ENCODE measurements at regions not wholly inside any gene's neighbourhood (a gene's known extent, or its start where the extent isn't known, plus 50 kb on each side); places are given as distances from the start of the nearest gene placed in this dataset.

DNA sequence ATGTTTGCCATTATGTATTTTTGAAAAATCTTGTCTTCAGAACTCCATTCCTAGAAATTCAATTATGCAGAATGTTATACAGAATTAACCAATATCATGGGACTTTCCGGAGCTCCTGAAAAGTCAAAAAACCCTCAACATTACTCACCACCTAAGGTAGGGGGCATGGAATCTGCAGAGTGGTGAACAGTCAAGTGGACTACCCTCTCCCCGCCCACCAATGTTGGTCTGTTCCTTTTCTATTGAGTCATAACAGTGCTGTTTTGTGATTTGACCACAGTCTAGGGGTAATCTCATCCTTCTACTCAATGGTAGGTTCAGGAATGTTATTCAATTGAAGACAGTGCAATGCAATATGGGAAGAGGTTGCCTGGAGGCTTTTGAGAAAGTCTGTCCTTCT is 130.5 kb upstream of the HABP2 start:
- DNase-seq (no peak), ATAC-seq (ENCODE audit: insufficient read depth, low FRiP score) (no peak)
- Histone ChIP-seq H3K9ac (ENCODE audit: insufficient read depth in 1 of 2, low read length in 2 of 2) (no peak overlapping the region), H3K36me3 (ENCODE audit: control insufficient read depth in 4 of 4, insufficient read depth in 4 of 4, low read length in 4 of 4) (no peaks in the 10 kb centered on the region), H3K27ac (ENCODE audit: low read depth in 1 of 2, low read length in 1 of 2) (no peak overlapping the region), H3K4me3 (no peak overlapping the region), H3K27me3 (ENCODE audit: control insufficient read depth in 3 of 3, insufficient read depth in 3 of 3, low read length in 2 of 3) (no peaks in the 10 kb centered on the region), H3K9me3 (ENCODE audit: control insufficient read depth in 4 of 4, insufficient read depth in 3 of 4, low read length in 3 of 4) (peaks cover 0 to 11% (median 3%) of the 10 kb centered on the region in 4 donors), H3K4me1 (ENCODE audit: control insufficient read depth in 5 of 5, insufficient read depth in 5 of 5, low read length in 5 of 5) (peaks cover 0 to 33% (median 13%) of the 10 kb centered on the region in 5 donors)
- TF ChIP-seq, protein P1, sequence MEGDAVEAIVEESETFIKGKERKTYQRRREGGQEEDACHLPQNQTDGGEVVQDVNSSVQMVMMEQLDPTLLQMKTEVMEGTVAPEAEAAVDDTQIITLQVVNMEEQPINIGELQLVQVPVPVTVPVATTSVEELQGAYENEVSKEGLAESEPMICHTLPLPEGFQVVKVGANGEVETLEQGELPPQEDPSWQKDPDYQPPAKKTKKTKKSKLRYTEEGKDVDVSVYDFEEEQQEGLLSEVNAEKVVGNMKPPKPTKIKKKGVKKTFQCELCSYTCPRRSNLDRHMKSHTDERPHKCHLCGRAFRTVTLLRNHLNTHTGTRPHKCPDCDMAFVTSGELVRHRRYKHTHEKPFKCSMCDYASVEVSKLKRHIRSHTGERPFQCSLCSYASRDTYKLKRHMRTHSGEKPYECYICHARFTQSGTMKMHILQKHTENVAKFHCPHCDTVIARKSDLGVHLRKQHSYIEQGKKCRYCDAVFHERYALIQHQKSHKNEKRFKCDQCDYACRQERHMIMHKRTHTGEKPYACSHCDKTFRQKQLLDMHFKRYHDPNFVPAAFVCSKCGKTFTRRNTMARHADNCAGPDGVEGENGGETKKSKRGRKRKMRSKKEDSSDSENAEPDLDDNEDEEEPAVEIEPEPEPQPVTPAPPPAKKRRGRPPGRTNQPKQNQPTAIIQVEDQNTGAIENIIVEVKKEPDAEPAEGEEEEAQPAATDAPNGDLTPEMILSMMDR (IDR thresholded peaks at IDR 0.05; ENCODE audit: control extremely low read depth, extremely low read depth), result no peak
- WGBS, 2 donors, result 98% methylated on average over 2 of the region's 2 CpGs

DNA sequence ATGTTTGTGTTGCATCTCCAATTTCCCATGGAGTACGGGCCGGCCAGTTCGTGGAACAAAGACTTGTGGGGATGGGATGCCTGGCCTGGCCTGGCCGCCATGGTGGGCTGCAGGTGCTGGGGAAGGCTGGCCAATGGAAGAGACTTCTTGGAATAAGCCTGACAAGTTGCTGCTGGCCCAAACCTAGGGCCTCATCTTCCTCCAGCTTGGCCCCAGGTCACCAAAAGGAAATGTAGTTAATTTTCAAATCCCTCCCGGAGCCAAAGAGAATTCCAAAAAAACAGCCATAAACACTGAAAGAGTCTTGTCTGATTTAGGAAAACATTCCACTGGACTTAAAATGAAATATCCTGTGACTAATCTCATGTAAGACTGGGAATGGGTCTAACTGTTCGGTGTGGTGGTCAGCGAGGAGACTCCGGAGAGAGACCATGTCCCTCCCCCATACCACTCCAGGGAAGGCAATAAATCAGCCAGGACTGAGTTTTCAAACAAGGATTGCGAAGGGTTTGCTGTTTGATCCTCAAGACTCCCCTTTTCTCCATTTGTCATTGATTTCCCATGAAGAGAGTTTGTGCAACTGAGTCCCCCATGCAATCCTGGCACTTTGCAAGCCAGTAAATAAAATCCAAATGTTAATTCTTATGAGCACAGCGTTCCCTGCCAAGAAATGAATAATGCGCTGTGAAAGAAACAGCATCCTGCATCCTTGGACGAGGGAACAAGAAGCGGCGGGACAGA is 128.7 kb upstream of the HABP2 start:
- H3K27ac ChIP-seq (ENCODE audit: low read depth in 1 of 2, low read length in 1 of 2), result no peak overlapping the region
- H3K9ac ChIP-seq (ENCODE audit: insufficient read depth in 1 of 2, low read length in 2 of 2), result no peak overlapping the region
- no peaks in the 10 kb centered on the region for H3K36me3 ChIP-seq (ENCODE audit: control insufficient read depth in 4 of 4, insufficient read depth in 4 of 4, low read length in 4 of 4)
- H3K9me3 ChIP-seq (ENCODE audit: control insufficient read depth in 4 of 4, insufficient read depth in 3 of 4, low read length in 3 of 4), result peaks cover 0 to 11% (median 3%) of the 10 kb centered on the region in 4 donors
- DNase-seq (peak in 2 of 3 donors; percentile 40 to 69), ATAC-seq (ENCODE audit: insufficient read depth, low FRiP score) (no peak)
- no peaks in the 10 kb centered on the region for H3K27me3 ChIP-seq (ENCODE audit: control insufficient read depth in 3 of 3, insufficient read depth in 3 of 3, low read length in 2 of 3)
- H3K4me1 ChIP-seq (ENCODE audit: control insufficient read depth in 5 of 5, insufficient read depth in 5 of 5, low read length in 5 of 5), result peaks cover 0 to 50% (median 19%) of the 10 kb centered on the region in 5 donors
- no peak overlapping the region for H3K4me3 ChIP-seq
- TF ChIP-seq, protein P1 (IDR thresholded peaks at IDR 0.05; ENCODE audit: control extremely low read depth, extremely low read depth), result no peak
- WGBS, 2 donors, result 80 to 90% methylated on average over 14 of the region's 14 CpGs

DNA sequence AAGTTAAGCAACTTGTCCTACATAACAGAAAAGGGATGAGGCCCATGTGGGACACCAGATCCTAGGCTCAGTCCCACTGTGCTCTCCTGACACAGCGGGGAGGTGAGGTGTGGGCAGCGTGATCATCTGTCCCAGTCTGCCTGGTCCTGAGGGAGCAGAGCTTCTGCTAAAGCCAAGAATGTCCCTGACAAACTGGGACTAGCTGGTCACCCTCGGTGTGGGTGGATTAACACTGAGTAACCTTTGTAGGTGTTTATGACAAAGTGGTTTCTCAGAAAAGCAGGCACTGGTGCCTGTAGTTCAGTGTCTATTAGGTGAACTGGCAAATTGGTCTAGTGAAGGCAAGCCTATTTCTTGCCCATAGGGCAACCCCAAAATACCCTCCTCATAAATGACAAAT is 127.8 kb upstream of the HABP2 start:
- WGBS, 2 donors, result 84 to 85% methylated on average over 3 of the region's 3 CpGs
- H3K4me3 ChIP-seq, result no peak overlapping the region
- ATAC-seq (ENCODE audit: insufficient read depth, low FRiP score), result no peak
- H3K9ac ChIP-seq (ENCODE audit: insufficient read depth in 1 of 2, low read length in 2 of 2), result no peak overlapping the region
- TF ChIP-seq, protein P1 (IDR thresholded peaks at IDR 0.05; ENCODE audit: control extremely low read depth, extremely low read depth), result no peak
- no peak for DNase-seq
- peaks cover 0 to 7% (median 3%) of the 10 kb centered on the region in 4 donors for H3K9me3 ChIP-seq (ENCODE audit: control insufficient read depth in 4 of 4, insufficient read depth in 3 of 4, low read length in 3 of 4)
- no peaks in the 10 kb centered on the region for H3K27me3 ChIP-seq (ENCODE audit: control insufficient read depth in 3 of 3, insufficient read depth in 3 of 3, low read length in 2 of 3)
- H3K27ac ChIP-seq (ENCODE audit: low read depth in 1 of 2, low read length in 1 of 2), result peak overlapping the region in 1 of 2 donors; percentile 5
- peaks cover 0 to 50% (median 19%) of the 10 kb centered on the region in 5 donors for H3K4me1 ChIP-seq (ENCODE audit: control insufficient read depth in 5 of 5, insufficient read depth in 5 of 5, low read length in 5 of 5)
- no peaks in the 10 kb centered on the region for H3K36me3 ChIP-seq (ENCODE audit: control insufficient read depth in 4 of 4, insufficient read depth in 4 of 4, low read length in 4 of 4)
